Epithelial cell of proximal tubule (primary cell): ENCODE measurements at regions not wholly inside any gene's neighbourhood (a gene's known extent, or its start where the extent isn't known, plus 50 kb on each side); places are given as distances from the start of the nearest gene placed in this dataset.
A peak's percentile ranks its signal among the peaks of the same experiment; 100 is the strongest.

Experiments used
- DNase-seq: peaks from one replicate; pipeline ENCODE4 v3.0.0-alpha.2; 2011; ENCODE audit warnings: low read depth
- H3K4me3 ChIP-seq: 2 replicates; pipeline ENCODE4 v1.5.1; 2011; ENCODE audit warnings: low read depth, mild to moderate bottlenecking, low read length
- CTCF ChIP-seq: conservative IDR thresholded peaks from 2 replicates; pipeline ENCODE4 v1.5.1; 2012; ENCODE audit warnings: low read depth, mild to moderate bottlenecking, low read length

- DNase-seq = no peak
- no peak for TF ChIP-seq CTCF
- no peak overlapping the region for H3K4me3 ChIP-seq
These were observed 423.7 kb downstream of the ZSWIM6 start for GRCh38 chr5:61755726-61756222.

- DNase-seq = no peak
- H3K4me3 ChIP-seq = no peak overlapping the region
- no peak for TF ChIP-seq CTCF
These were observed 426.7 kb downstream of the ZSWIM6 start for GRCh38 chr5:61758711-61759110.

GRCh38 chr5:61765471-61765870 lies 433.4 kb downstream of the ZSWIM6 start:
- no peak for TF ChIP-seq CTCF
- no peak overlapping the region for H3K4me3 ChIP-seq
- DNase-seq = no peak

- no peak for DNase-seq
- no peak for TF ChIP-seq CTCF
- H3K4me3 ChIP-seq = no peak overlapping the region
These were observed 434.1 kb downstream of the ZSWIM6 start for GRCh38 chr5:61766141-61766540.

GRCh38 chr5:61767231-61768080 lies 435.4 kb downstream of the ZSWIM6 start:
- no peak for DNase-seq
- no peak overlapping the region for H3K4me3 ChIP-seq
- no peak for TF ChIP-seq CTCF

- no peak overlapping the region for H3K4me3 ChIP-seq
These were observed 436.7 kb downstream of the ZSWIM6 start for GRCh38 chr5:61768692-61769281.

More at GRCh38 chr5:61768692-61769281, 436.7 kb downstream of the ZSWIM6 start:
- peak; percentile 100 for TF ChIP-seq CTCF
- no peak for DNase-seq
